ENCODE measurements at regions not wholly inside any gene's neighbourhood (a gene's known extent, or its start where the extent isn't known, plus 50 kb on each side); places are given as distances from the start of the nearest gene placed in this dataset.

- Histone ChIP-seq H3K4me1 (ENCODE audit: control insufficient read depth in 3 of 3, insufficient read depth in 3 of 3, low read length in 3 of 3) (no peaks in the 10 kb centered on the region), H3K27me3 (ENCODE audit: control insufficient read depth in 3 of 3, insufficient read depth in 3 of 3, low read length in 3 of 3) (peaks cover 0 to 16% (median 3%) of the 10 kb centered on the region in 3 donors), H3K9ac (ENCODE audit: low read depth in 1 of 3, low read length in 3 of 3) (no peak overlapping the region), H3K27ac (ENCODE audit: low read depth, low read length) (no peak overlapping the region), H3K9me3 (ENCODE audit: control insufficient read depth in 3 of 3, low read length in 3 of 3) (no peaks in the 10 kb centered on the region), H3K4me3 (ENCODE audit: low read length in 3 of 3) (no peak overlapping the region), H3K36me3 (ENCODE audit: control insufficient read depth in 3 of 3, insufficient read depth in 3 of 3, low read length in 3 of 3) (no peaks in the 10 kb centered on the region)
Measured at GRCh38 chr19:30090963-30091362, 148.9 kb downstream of the URI1 start.

- H3K27me3 ChIP-seq (ENCODE audit: control insufficient read depth in 3 of 3, insufficient read depth in 3 of 3, low read length in 3 of 3): peaks cover 0 to 16% (median 3%) of the 10 kb centered on the region in 3 donors
- no peaks in the 10 kb centered on the region for H3K36me3 ChIP-seq (ENCODE audit: control insufficient read depth in 3 of 3, insufficient read depth in 3 of 3, low read length in 3 of 3)
- no peak overlapping the region for H3K4me3 ChIP-seq (ENCODE audit: low read length in 3 of 3)
- H3K9me3 ChIP-seq (ENCODE audit: control insufficient read depth in 3 of 3, low read length in 3 of 3): no peaks in the 10 kb centered on the region
- H3K4me1 ChIP-seq (ENCODE audit: control insufficient read depth in 3 of 3, insufficient read depth in 3 of 3, low read length in 3 of 3): no peaks in the 10 kb centered on the region
- H3K27ac ChIP-seq (ENCODE audit: low read depth, low read length): no peak overlapping the region
- no peak overlapping the region for H3K9ac ChIP-seq (ENCODE audit: low read depth in 1 of 3, low read length in 3 of 3)
Measured at GRCh38 chr19:30091456-30091855, 149.4 kb downstream of the URI1 start.

GRCh38 chr19:30091856-30092255, 149.8 kb downstream of the URI1 start:
- H3K27ac ChIP-seq (ENCODE audit: low read depth, low read length): no peak overlapping the region
- no peaks in the 10 kb centered on the region for H3K4me1 ChIP-seq (ENCODE audit: control insufficient read depth in 3 of 3, insufficient read depth in 3 of 3, low read length in 3 of 3)
- no peak overlapping the region for H3K4me3 ChIP-seq (ENCODE audit: low read length in 3 of 3)
- no peaks in the 10 kb centered on the region for H3K36me3 ChIP-seq (ENCODE audit: control insufficient read depth in 3 of 3, insufficient read depth in 3 of 3, low read length in 3 of 3)
- no peaks in the 10 kb centered on the region for H3K9me3 ChIP-seq (ENCODE audit: control insufficient read depth in 3 of 3, low read length in 3 of 3)
- no peak overlapping the region for H3K9ac ChIP-seq (ENCODE audit: low read depth in 1 of 3, low read length in 3 of 3)
- peaks cover 0 to 16% (median 3%) of the 10 kb centered on the region in 3 donors for H3K27me3 ChIP-seq (ENCODE audit: control insufficient read depth in 3 of 3, insufficient read depth in 3 of 3, low read length in 3 of 3)

- Histone ChIP-seq H3K36me3 (ENCODE audit: control insufficient read depth in 3 of 3, insufficient read depth in 3 of 3, low read length in 3 of 3) (no peaks in the 10 kb centered on the region), H3K9ac (ENCODE audit: low read depth in 1 of 3, low read length in 3 of 3) (no peak overlapping the region), H3K4me1 (ENCODE audit: control insufficient read depth in 3 of 3, insufficient read depth in 3 of 3, low read length in 3 of 3) (no peaks in the 10 kb centered on the region), H3K27me3 (ENCODE audit: control insufficient read depth in 3 of 3, insufficient read depth in 3 of 3, low read length in 3 of 3) (peaks cover 0 to 16% (median 3%) of the 10 kb centered on the region in 3 donors), H3K9me3 (ENCODE audit: control insufficient read depth in 3 of 3, low read length in 3 of 3) (no peaks in the 10 kb centered on the region), H3K27ac (ENCODE audit: low read depth, low read length) (no peak overlapping the region), H3K4me3 (ENCODE audit: low read length in 3 of 3) (no peak overlapping the region)
Measured at GRCh38 chr19:30092721-30093569, 150.9 kb downstream of the URI1 start.

- no peaks in the 10 kb centered on the region for H3K9me3 ChIP-seq (ENCODE audit: control insufficient read depth in 3 of 3, low read length in 3 of 3)
- H3K27ac ChIP-seq (ENCODE audit: low read depth, low read length): no peak overlapping the region
- H3K27me3 ChIP-seq (ENCODE audit: control insufficient read depth in 3 of 3, insufficient read depth in 3 of 3, low read length in 3 of 3): peaks cover 0 to 7% (median 3%) of the 10 kb centered on the region in 3 donors
- no peaks in the 10 kb centered on the region for H3K4me1 ChIP-seq (ENCODE audit: control insufficient read depth in 3 of 3, insufficient read depth in 3 of 3, low read length in 3 of 3)
- H3K4me3 ChIP-seq (ENCODE audit: low read length in 3 of 3): no peak overlapping the region
- H3K9ac ChIP-seq (ENCODE audit: low read depth in 1 of 3, low read length in 3 of 3): no peak overlapping the region
- H3K36me3 ChIP-seq (ENCODE audit: control insufficient read depth in 3 of 3, insufficient read depth in 3 of 3, low read length in 3 of 3): no peaks in the 10 kb centered on the region
Measured at GRCh38 chr19:30093966-30094755, 152.1 kb downstream of the URI1 start.

- H3K4me3 ChIP-seq (ENCODE audit: low read length in 3 of 3): no peak overlapping the region
- no peaks in the 10 kb centered on the region for H3K9me3 ChIP-seq (ENCODE audit: control insufficient read depth in 3 of 3, low read length in 3 of 3)
- H3K27ac ChIP-seq (ENCODE audit: low read depth, low read length): no peak overlapping the region
- no peaks in the 10 kb centered on the region for H3K36me3 ChIP-seq (ENCODE audit: control insufficient read depth in 3 of 3, insufficient read depth in 3 of 3, low read length in 3 of 3)
- H3K4me1 ChIP-seq (ENCODE audit: control insufficient read depth in 3 of 3, insufficient read depth in 3 of 3, low read length in 3 of 3): no peaks in the 10 kb centered on the region
- no peak overlapping the region for H3K9ac ChIP-seq (ENCODE audit: low read depth in 1 of 3, low read length in 3 of 3)
- H3K27me3 ChIP-seq (ENCODE audit: control insufficient read depth in 3 of 3, insufficient read depth in 3 of 3, low read length in 3 of 3): peaks cover 0 to 4% (median 3%) of the 10 kb centered on the region in 3 donors
Measured at GRCh38 chr19:30094756-30095140, 152.7 kb downstream of the URI1 start.

GRCh38 chr19:30095171-30095570, 153.1 kb downstream of the URI1 start:
- H3K36me3 ChIP-seq (ENCODE audit: control insufficient read depth in 3 of 3, insufficient read depth in 3 of 3, low read length in 3 of 3): no peaks in the 10 kb centered on the region
- H3K27me3 ChIP-seq (ENCODE audit: control insufficient read depth in 3 of 3, insufficient read depth in 3 of 3, low read length in 3 of 3): peaks cover 0 to 4% (median 3%) of the 10 kb centered on the region in 3 donors
- no peaks in the 10 kb centered on the region for H3K9me3 ChIP-seq (ENCODE audit: control insufficient read depth in 3 of 3, low read length in 3 of 3)
- no peak overlapping the region for H3K4me3 ChIP-seq (ENCODE audit: low read length in 3 of 3)
- H3K9ac ChIP-seq (ENCODE audit: low read depth in 1 of 3, low read length in 3 of 3): no peak overlapping the region
- H3K4me1 ChIP-seq (ENCODE audit: control insufficient read depth in 3 of 3, insufficient read depth in 3 of 3, low read length in 3 of 3): no peaks in the 10 kb centered on the region
- H3K27ac ChIP-seq (ENCODE audit: low read depth, low read length): no peak overlapping the region

GRCh38 chr19:30096596-30097370, 154.7 kb downstream of the URI1 start:
- no peaks in the 10 kb centered on the region for H3K36me3 ChIP-seq (ENCODE audit: control insufficient read depth in 3 of 3, insufficient read depth in 3 of 3, low read length in 3 of 3)
- H3K4me1 ChIP-seq (ENCODE audit: control insufficient read depth in 3 of 3, insufficient read depth in 3 of 3, low read length in 3 of 3): no peaks in the 10 kb centered on the region
- H3K27me3 ChIP-seq (ENCODE audit: control insufficient read depth in 3 of 3, insufficient read depth in 3 of 3, low read length in 3 of 3): peaks cover 0 to 3% (median 0%) of the 10 kb centered on the region in 3 donors
- H3K9ac ChIP-seq (ENCODE audit: low read depth in 1 of 3, low read length in 3 of 3): no peak overlapping the region
- peaks cover 0 to 3% (median 0%) of the 10 kb centered on the region in 3 donors for H3K9me3 ChIP-seq (ENCODE audit: control insufficient read depth in 3 of 3, low read length in 3 of 3)
- no peak overlapping the region for H3K4me3 ChIP-seq (ENCODE audit: low read length in 3 of 3)
- H3K27ac ChIP-seq (ENCODE audit: low read depth, low read length): no peak overlapping the region

GRCh38 chr19:30097746-30098280, 155.8 kb downstream of the URI1 start:
- Histone ChIP-seq H3K4me3 (ENCODE audit: low read length in 3 of 3) (no peak overlapping the region), H3K9ac (ENCODE audit: low read depth in 1 of 3, low read length in 3 of 3) (no peak overlapping the region), H3K4me1 (ENCODE audit: control insufficient read depth in 3 of 3, insufficient read depth in 3 of 3, low read length in 3 of 3) (no peaks in the 10 kb centered on the region), H3K27ac (ENCODE audit: low read depth, low read length) (no peak overlapping the region), H3K27me3 (ENCODE audit: control insufficient read depth in 3 of 3, insufficient read depth in 3 of 3, low read length in 3 of 3) (peaks cover 0 to 3% (median 0%) of the 10 kb centered on the region in 3 donors), H3K36me3 (ENCODE audit: control insufficient read depth in 3 of 3, insufficient read depth in 3 of 3, low read length in 3 of 3) (no peaks in the 10 kb centered on the region), H3K9me3 (ENCODE audit: control insufficient read depth in 3 of 3, low read length in 3 of 3) (peaks cover 0 to 3% (median 0%) of the 10 kb centered on the region in 3 donors)

All from skeletal muscle tissue (tissue), 3 donors.